HG03442 (cell line): ENCODE measurements at regions not wholly inside any gene's neighbourhood (a gene's known extent, or its start where the extent isn't known, plus 50 kb on each side); places are given as distances from the start of the nearest gene placed in this dataset.
"Not testable (repeated sequence)": the region's sequence is repeated elsewhere in the genome, so short reads cannot be mapped to it uniquely, and the experiment has no call there.

Experiments
- ATAC-seq: cut with Tn5 transposase; IDR thresholded peaks from one replicate; pipeline ENCODE4 v1.9.1; 2021; ENCODE audit warnings: mild to moderate bottlenecking, moderate library complexity; ENCODE audit not compliant: unreplicated experiment

DNA sequence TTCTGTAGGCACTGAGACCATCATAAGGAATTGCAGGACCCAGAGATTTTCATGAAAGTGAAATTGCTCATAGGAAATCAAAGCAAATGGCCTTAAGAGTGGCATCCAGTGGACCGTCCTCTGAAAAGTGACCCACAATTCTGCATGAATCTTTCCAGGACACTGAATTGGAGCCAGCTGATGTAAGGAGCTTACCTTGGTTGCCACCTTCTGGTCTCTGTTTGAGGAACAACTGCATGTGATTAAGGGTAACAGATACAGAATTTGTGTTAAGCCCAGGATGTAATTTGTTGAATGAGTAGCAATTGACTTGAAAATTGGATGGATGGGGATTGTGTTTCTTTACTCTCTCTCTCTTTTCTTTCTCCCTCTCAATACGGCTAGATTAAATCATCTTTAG, 49.9 kb upstream of the GAS1 start:
- no peak for ATAC-seq

DNA sequence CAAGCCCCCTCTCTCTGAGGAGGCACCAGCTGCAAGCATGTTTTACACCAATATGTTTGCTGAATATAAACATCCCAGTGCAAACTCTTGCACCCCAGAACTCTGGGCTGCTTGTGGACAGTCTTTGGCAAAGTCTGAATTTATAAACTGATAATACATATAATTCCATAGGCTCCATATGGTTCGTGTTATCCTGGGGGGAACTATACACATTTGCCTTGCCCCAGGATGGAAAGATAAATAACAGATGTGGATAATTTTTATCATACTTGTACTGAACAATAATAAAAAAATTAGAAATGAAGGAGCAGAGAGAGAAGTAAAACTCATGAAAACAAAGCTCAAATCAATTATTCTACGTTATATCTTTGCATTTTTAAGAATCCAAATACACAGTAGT, 50.6 kb upstream of the GAS1 start:
- no peak for ATAC-seq

DNA sequence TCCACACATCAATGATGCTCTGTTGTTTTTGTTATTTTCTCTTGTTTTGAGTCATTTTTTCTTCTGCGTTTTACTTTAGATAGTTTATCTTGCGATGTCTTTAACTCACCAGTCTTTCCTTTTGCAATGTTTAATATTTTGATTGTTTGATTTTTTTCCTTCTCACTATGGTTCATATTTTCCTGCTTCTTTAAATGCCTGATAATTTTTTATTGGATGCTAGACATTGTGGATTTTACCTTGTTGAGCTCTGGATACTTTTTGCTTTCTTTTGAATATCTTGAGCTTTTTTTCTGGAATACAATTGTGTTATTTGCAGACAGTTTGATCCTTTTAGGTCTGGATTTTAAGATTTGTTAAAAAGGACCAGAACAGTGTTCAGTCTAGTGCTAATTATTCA, 55.2 kb upstream of the GAS1 start:
- no peak for ATAC-seq

DNA sequence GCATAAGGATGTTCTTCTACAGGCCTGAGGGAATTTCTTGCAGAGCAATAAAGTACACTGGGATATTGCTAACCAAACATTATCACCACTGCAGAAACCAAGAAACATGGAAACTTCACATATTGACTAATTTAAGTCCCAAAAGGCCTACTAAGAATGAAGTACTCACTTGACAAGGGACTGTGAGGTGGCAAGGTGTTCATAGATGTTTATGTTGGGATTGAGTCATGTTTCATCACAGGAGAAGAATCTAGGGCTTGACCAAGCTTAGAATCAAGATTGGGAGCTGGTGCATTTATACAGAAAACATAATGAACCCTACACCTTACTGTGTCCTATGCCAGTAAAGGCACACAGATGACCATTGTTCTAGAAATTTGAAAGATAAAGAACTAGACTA, 56.7 kb upstream of the GAS1 start:
- no peak for ATAC-seq

DNA sequence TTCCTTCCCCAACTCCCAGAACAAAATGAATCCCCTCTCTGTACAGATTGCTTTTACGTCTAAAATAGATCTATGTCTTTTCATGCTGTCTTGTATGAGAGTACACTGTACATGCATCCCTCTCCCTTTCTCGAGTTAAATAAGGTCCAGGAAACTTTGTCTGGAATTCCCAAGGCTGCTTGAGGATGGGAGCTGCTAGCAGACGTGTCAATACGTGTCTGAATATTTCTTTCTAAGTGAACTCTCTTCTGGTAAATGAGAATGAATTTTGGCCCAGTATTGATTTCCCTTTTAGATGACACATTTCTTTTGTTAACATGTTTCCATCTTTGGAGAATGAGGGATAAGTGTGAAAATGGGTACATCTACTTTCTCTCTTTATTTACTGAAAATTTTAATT, 59.6 kb upstream of the GAS1 start:
- no peak for ATAC-seq

DNA sequence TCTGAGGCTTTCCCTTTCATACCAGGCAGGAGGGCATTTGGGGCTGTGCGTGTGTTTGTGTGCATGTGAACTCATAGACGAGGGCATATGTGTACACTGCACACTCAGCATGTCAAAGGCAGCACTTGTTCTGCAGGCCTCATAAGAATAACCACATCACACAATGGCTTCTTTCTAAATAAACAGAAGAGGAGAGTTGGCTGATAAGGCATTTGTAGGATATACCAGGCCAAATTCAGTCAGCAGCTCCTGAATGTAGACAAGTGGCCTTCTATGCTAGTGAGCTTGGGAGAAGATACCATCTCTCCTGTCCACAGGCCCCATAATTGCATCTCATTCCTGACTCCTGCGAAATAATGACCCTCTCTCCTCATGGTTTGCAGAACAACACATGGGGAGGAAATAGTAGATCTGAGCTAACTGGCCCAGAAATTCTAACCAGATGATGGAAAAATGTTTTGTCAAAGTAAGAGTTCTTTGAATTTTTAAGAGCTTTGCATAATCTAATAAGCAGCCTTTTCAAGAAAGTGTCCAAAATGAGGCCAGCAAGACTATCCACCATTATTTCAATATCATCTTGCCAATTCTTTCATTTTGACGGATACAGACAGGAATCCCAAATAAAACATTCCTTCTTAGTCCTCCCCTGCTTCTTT, 60.5 kb upstream of the GAS1 start:
- no peak for ATAC-seq

DNA sequence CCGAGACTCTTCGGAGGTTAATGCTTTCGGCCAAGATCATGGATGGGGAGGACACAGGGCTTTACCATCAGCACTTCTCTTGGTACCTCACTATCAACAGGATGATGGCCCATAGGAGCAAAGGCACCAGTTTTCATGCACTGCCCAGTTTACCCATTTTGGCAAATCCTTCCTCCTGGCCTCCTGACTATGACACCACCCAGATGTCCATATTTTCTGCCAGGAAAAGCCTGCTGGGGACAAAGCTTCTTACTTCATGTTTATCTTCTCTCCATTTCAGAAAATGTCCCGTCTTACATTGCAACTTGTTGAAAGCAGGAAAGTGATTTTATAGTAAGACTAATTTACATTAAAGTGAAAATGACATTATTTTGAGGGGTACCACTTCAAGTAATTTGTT, 61.4 kb upstream of the GAS1 start:
- no peak for ATAC-seq

DNA sequence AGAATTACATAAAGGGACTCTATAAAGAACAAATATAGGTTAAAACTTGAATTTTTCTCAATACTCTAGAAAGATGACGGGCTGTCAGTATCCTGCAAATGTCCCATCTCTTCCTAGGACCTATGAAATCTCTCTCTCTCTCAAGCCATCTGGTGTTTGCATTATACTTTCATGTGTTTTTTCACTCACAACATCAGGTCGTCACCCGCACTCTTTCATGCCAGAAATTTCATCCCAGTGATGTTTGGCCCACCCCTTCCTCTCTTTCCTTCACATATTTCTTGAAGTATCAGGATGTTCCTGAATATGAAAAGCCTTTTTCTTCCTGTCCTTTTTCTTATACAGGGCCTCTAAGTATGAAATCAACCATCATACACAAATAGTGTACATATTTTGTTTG, 63.3 kb upstream of the GAS1 start:
- no peak for ATAC-seq

DNA sequence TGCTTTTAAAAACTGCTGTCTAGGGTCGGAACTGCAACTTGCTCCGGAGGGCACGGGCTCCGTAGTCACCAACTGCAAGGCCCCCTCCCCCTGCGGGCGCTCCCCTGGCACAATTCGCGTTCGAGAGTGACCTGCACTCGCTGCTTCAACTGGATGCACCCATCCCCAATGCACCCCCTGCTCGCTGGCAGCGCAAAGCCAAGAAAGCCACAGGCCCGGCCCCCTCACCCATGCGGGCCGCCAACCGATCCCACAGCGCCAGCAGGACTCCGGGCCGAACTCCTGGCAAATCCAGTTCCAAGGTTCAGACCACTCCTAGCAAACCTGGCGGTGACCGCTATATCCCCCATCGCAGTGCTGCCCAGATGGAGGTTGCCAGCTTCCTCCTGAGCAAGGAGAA, 64.2 kb upstream of the GAS1 start:
- no peak for ATAC-seq

DNA sequence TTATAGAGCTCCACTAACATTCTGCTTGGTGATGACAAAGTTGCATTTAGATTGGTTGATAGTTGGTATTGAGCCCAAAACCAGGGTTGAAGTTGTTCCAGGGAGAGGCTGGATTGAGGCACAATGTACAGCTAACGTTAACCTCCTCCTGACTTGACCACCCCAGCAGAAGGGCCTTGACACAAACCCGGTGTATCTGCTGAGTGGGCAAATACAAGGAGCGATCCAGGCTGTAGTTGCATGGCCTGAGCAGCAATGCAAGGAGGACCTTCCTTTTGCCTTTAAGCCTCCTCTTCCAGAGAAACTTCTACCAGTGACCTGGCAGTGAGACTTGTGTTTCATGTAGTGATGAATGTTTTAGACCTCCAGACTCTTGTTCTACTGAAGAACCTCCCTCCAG, 66.2 kb upstream of the GAS1 start:
- no peak for ATAC-seq

DNA sequence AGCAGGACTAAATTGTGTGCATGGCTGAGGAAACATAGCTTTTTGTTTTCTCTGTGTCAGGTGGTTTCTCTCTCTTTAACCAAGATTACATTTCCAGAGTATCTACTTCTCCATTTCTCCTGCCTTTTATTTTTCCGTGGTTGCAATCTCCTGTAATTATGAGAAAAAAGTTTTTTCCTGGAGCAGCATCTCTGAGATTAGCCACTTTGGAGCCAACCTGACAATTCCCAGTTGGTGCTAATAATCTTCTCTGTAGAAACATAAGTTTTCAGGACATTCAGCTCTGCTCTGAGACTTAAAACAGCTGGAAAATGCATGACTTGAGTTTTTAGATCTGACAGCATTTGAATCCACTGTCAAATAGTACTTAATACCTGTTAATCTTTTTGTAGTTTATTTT, 67.1 kb upstream of the GAS1 start:
- ATAC-seq: no peak

DNA sequence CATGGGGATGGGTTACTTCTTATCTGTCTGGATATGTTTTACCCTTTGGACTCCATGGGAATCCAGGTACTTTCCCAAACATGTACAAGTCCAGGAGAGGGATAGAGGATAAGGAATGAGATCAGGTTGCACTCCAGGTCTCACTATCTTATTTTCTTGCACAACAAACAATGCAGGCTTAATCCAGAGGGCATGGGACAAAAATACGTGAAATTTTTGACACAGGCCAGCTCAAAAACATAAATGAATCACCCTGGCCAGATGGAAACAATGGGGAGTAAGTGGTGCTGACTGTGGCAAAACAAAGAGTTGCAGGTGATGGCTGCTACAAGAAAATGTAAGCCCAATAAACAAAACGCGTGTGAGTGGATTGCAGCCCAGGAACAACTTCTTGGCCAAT, 69.4 kb upstream of the GAS1 start:
- ATAC-seq: no peak

DNA sequence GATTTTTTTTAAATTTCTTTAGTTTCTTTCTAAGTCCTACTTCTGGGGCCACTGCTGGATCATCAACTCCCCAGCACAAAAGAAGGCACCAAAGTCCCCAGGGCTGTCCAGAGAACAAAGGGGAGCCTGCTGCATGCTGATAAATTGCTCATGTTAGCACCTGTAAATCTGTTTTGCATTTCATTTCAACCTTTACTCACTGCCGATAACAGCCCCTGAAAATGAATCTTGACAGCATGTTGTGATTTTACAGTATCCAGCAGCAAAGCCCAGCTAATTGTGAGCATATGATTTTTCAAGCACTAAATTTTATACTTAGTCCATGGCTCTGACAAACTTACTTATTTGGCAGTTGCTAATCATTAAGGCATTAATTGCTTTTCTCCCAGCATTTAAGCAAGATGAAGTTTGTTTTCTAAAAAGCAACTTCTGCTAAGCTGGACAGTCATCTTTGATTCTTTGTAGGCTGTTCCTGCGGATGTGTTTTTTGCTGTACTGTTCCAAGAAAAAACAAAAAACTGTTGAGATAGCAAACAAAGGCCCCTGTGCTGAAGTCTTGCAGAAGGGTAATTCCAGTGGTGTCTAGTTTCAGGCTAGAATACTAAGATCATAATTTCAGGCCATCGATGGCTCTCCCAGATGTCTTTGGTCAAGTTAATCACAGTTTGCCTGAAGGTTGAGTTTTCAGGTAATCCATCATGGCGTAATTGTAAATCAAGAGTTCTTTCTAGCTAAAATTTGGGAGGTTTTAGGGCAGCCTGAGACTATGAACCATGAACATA, 73.1 kb upstream of the GAS1 start:
- no peak for ATAC-seq

DNA sequence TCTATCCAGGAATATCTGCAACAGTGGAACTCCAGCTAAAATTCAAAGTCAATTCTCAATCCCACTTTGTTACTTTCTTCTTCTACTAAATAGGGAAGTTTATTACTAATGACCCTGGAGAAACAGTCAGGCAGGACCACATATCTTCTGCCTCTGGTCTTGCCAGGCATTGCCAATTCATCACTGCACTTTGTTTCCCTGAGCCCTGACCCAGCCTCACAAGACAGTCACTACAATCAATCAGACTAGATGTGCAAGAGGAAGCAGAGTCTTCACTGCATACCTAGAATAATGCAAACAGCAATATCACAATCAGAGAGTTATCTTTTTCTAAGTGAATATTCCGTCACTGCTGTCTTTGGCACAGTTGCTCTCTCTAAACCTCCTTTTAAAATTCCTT, 74.9 kb upstream of the GAS1 start:
- ATAC-seq: no peak

DNA sequence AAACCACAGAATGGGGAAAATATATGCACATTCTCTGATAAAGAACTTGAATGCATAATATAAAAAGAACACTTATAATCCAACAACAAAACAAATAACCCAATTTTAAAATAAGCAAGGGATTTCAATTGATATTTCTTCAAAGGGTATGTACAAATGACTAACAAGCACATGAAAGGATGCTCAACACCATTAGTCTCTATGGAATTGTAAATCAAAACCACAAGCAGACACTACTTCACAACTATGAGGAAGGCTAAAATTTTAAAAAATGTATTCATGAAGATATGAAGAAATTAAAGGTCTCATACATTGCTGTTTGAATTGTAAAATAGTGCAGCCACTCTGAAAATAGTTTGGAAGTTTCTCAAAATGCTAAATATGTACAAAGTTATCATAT, 78.9 kb upstream of the GAS1 start:
- ATAC-seq: no peak

DNA sequence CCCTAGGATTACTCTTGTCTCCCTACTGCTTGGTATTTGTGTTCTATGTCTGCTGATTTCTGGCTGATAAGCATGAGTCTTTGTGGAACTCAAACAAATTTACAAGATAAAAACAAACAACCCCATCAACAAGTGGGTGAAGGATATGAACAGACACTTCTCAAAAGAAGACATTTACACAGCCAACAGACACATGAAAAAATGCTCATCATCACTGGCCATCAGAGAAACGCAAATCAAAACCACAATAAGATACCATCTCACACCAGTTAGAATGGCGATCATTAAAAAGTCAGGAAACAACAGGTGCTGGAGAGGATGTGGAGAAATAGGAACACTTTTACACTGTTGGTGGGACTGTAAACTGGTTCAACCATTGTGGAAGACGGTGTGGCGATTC, 81.5 kb upstream of the GAS1 start:
- not testable (repeated sequence) for ATAC-seq

DNA sequence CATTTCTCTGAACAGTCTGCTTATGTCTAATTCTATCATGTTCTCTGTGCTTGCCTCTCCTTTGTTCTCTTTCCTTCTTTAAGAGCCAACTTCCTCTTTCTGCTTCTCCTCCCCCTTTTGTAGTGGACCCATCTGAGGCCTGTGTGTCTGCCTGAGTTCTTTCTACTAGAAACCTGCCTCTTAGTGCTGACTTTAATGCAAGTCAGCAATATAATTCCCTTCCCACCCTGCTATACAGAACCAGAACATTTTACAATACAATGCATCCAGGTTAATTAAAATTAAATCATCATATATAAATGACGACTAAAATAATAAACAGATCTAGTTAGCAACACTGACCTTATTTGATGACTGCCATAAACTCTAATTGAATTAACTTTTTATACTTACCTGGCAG, 82.6 kb upstream of the GAS1 start:
- ATAC-seq: no peak

DNA sequence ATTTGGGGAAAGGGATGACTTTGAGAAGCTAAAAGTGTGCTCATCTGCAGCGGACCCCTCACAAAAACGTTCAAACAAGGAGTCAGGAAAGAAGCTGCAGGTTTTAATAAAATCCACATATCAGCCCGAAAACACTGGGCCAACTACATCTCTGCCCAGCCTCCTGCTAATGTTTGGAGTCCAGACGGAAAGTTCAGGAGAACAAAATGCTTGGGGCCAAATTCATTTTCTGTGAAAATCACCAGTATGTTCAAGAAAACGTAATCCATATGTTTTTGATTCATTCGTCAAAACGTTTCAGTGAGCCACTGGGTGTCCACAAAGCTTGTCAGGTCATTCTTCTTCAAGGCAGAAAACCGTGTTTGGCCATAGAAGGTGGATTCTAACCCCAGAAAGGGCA, 87.5 kb upstream of the GAS1 start:
- ATAC-seq: no peak

DNA sequence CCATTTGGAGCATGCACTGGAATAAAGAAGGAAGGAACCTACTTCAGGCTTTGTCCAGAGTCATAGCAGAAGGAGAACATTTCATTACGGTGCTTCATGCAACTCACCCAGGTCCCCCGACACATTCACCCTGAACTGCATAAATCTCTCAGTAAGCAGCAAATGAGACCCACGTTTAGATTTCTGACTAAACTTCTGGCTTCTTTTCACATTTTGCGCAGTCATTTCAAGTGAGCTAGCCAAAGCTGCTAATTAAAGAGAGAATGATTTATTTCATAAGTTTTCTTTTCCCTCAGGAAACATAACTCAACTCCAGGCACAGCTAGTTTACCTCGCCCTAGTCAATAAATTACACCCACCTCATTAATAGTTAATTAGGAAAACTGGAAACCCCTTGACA, 88.6 kb upstream of the GAS1 start:
- no peak for ATAC-seq

DNA sequence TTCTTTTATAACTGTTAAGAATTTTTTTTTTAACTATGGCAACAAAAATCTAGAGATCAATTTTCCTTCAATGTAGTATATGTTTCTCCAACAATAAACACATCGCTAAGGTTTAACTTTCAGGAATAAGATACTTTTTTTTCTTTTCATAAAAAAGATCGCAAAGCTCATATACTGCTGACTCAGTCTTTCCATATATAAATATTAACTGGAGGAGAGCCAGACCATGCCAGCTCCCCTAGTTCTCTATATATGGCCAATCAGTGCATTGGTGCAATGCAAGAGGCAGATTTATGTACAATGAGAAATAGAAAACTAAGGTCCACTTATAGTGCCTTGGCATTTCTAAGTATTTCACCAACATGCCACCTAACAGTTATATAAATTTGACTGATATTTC, 89.2 kb upstream of the GAS1 start:
- ATAC-seq: no peak

DNA sequence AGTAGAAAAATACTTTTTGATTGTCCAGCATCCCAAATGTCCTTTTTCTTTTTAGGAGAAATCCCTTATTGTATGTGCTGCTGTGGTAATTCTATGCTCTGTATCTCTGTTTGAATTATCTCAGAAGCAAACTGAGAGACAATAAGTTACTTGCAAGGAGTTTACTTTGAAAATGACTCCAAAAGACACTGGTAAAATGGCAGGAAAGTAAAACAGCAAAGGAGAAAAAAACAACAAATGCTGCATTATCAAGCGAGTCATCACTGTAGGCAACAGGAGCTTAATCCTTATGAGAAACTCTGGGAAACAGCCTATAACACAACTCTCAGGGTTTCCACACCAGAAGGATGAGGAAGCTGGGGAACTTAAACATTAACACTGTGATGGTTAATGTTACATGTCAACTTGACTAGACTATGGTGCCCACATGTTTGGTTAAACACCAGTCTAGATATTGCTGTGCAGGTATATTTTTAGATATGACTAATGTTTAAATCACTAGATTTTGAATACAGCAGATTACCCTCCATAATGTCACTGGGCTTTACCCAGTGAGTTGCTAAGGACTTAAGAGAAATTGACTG, 92.6 kb upstream of the GAS1 start:
- no peak for ATAC-seq

DNA sequence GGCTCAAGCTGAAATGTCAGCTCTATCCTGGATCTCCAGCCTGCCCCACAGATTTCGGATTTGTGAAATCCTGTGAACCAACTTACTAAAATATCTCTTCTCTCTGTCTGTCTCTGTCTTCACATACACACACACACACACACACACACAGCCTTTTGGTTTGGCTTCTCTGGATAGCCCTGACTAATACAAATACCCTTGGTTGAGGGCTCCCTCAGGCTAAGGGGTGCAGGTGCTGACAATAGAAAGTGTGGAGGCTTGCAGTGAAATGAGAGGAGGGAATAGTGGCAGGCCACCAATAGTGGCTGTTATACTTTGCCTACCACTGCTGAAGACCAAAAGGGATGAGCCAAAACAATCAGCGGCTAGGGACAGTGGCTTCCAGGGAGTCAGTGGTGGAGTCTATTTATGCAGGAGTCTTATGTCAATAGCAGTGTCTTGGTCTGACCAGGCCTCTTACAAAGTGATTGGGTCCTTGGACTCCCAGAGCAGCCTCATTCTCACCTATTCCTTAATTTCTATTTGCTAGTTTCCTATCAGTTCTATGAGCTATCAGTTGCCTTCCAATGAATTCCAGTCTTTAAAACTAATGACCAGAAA, 93.2 kb upstream of the GAS1 start:
- ATAC-seq: no peak
